ENCODE measurements at regions not wholly inside any gene's neighbourhood (a gene's known extent, or its start where the extent isn't known, plus 50 kb on each side); places are given as distances from the start of the nearest gene placed in this dataset.
"Not testable (repeated sequence)": the region's sequence is repeated elsewhere in the genome, so short reads cannot be mapped to it uniquely, and the experiment has no call there.

- not testable (repeated sequence) for DNase-seq (ENCODE audit: low read depth)
These were observed 53.4 kb upstream of the MED14 start for GRCh38 chrX:40788698-40789097.

- DNase-seq (ENCODE audit: low read depth), result no peak
These were observed 57.1 kb upstream of the MED14 start for GRCh38 chrX:40792433-40792832.

- peak; percentile 47 for DNase-seq (ENCODE audit: low read depth)
These were observed 59.4 kb upstream of the MED14 start for GRCh38 chrX:40794829-40795130.

- DNase-seq (ENCODE audit: low read depth), result not testable (repeated sequence)
These were observed 64.4 kb upstream of the MED14 start for GRCh38 chrX:40799745-40800144.

GRCh38 chrX:40805404-40805803, 70.1 kb upstream of the MED14 start:
- no peak for DNase-seq (ENCODE audit: low read depth)

DNA sequence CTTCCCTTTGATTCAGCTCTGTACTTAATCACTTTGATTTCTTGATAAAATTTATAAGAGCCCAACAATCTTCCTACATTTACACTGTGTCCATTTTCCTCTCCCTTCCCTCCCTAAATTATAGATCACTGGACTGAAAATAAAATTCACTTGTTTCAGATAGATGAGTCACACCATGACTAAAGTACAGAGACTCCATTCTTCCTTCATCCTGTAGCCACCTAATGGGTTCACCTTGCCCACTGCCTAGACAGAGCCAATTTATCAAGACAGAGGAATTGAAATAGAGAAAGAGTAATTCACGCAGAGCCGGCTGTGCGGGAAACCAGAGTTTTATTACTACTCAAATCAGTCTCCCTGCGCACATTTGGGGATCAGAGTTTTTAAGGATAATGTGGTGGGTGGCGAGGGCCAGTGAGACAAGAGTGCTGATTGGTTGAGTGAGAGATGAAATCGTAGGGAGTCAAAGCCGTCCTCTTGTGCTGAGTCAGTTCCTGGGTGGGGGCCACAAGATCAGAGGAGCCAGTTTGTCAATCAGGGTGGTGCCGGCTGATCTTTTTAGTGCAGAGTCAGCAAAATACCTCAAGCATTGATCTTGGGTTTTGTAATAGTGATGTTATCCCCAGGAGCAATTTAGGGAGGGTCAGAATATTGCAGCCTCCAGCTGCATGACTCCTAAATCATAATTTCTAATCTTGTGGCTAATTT, 71.3 kb upstream of the MED14 start:
- DNase-seq (ENCODE audit: low read depth), result no peak

DNA sequence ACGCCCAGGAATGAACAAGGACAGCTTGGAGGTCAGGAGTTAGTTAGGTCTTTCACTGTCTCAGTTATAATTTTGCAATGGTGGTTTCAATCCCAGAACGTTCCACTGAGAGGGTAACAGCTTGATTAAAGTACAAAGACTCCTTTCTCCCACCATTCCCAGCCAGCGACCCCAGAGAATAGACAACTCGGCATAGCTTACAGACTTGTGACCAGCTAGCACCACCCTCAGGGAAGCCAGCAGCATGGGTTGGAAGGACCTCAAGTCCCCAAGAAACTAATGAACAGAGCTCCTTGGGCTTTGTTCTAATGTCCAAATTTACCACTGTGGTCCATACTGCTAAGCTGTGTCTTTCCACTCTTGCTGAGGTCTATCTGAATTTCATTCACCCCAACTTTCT, 72.0 kb upstream of the MED14 start:
- DNase-seq (ENCODE audit: low read depth), result no peak

GRCh38 chrX:40808203-40808602, 72.9 kb upstream of the MED14 start:
- no peak for DNase-seq (ENCODE audit: low read depth)

GRCh38 chrX:40809210-40809609, 73.9 kb upstream of the MED14 start:
- DNase-seq (ENCODE audit: low read depth), result peak; percentile 14

- DNase-seq (ENCODE audit: low read depth), result not testable (repeated sequence)
These were observed 79.7 kb upstream of the MED14 start for GRCh38 chrX:40815045-40815444.

DNA sequence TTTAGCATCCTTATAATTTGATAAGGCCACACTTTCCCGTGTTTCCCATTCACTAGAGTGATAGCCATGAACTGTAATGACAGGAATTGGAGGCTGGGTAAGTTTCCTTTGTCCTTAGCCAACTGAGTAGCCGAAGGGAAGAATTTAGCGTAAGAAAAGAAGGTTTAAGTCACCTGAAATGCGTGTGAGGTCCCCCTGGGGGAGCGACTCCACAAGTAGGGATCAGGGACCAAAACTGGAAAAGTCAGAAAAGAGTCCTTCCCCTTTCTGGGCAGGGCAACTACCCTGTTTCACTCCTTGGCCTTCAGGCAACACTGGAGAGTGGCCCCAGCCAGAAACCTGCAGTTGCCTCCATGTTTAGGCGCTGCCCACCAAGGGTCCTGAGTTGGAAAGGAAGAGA, 81.6 kb upstream of the MED14 start:
- no peak for DNase-seq (ENCODE audit: low read depth)

- DNase-seq (ENCODE audit: low read depth), result peak; percentile 12
These were observed 82.9 kb upstream of the MED14 start for GRCh38 chrX:40818236-40818635.

- peak; percentile 15 for DNase-seq (ENCODE audit: low read depth)
These were observed 86.4 kb upstream of the MED14 start for GRCh38 chrX:40821780-40822179.

GRCh38 chrX:40827331-40827730, 92.0 kb upstream of the MED14 start:
- no peak for DNase-seq (ENCODE audit: low read depth)

DNA sequence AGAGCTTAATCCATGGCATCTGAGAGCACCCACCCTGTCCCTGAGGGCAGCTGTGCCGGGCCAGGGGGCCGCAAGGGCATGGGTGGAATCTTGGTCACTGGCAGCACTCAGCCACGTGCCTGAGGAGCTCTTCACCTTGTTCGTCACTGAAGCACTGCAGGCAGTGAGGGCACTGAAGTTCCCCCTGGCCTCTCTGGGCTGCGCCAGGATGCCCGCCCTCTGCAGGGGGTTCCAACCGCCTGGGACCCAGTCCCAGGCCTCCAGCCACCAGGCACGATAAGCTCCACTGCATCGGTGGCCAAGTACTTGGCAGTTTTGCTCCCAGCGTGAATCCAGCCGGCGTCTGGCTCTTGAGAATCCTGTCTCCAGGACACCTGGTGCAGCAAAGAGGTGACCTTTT, 96.4 kb upstream of the MED14 start:
- no peak for DNase-seq (ENCODE audit: low read depth)

DNA sequence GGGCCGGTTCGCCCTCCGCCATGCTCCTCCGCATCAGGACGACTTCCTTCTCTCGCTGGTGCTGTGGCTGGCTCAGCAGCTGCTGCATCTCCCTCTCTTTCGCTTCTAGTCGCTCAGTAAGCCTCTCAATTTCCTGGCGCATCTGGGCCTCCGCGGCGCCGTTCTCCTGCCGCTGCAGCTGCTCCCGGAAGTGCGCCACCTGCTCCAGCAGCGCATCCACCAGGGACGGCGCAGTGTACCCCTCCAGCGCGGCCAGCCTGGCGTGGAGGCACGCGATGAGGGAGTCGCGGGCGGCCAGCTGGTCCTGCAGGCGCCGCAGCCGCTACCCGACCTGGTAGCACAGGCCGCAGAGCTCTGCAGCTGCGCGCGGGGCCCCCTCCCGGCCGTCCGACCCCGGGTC, 97.4 kb upstream of the MED14 start:
- DNase-seq (ENCODE audit: low read depth), result no peak

DNA sequence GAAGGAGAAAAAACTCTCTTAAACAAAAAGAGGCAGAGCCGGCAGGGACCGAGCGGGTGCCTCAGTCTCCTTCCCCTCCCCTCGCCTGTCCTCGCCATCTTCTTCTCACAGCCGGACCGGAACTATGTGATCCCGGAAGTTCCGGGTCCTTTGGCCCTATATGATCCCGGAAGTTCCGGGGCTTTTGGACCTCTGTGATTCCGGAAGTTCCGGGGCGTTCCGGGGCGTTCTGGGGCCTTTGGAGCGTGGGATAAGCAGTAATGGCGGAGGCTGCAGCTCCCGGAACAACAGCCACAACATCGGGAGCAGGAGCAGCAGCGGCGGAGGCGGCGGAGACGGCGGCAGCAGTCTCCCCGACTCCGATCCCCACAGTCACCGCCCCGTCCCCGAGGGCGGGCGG, 98.9 kb upstream of the MED14 start:
- no peak for DNase-seq (ENCODE audit: low read depth)

DNA sequence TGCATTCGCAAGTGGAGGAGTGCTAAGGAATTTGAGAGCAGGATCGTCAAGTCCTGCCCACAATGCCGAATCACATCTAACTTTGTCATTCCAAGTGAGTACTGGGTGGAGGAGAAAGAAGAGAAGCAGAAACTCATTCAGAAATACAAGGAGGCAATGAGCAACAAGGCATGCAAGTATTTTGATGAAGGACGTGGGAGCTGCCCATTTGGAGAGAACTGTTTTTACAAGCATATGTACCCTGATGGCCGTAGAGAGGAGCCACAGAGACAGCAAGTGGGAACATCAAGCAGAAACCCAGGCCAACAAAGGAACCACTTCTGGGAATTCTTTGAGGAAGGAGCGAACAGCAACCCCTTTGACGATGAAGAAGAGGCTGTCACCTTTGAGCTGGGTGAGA, 100.2 kb upstream of the MED14 start:
- DNase-seq (ENCODE audit: low read depth), result peak; percentile 0

DNA sequence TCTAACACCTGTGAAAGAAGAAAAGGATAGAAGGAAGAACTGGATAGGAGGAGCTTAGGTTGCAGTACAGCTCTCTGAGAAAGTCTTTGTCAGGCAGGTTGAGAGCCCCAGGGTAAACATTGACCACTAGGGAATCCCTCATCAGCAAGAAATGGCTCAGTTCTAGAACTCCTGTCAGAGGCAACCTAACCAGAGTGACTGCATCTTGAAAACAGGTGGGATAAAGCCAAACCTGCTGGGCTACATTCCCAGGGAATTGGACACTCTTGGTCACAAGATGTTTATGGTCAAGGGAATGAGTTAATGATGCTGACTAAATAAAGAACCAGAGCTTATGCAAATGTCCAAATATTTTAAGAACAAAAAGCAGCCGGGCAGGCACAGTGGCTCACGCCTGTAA, 108.3 kb upstream of the MED14 start:
- no peak for DNase-seq (ENCODE audit: low read depth)

GRCh38 chrX:40844471-40844870, 109.1 kb upstream of the MED14 start:
- DNase-seq (ENCODE audit: low read depth), result no peak

GRCh38 chrX:40845331-40845911, 110.1 kb upstream of the MED14 start:
- DNase-seq (ENCODE audit: low read depth), result peak; percentile 95

DNA sequence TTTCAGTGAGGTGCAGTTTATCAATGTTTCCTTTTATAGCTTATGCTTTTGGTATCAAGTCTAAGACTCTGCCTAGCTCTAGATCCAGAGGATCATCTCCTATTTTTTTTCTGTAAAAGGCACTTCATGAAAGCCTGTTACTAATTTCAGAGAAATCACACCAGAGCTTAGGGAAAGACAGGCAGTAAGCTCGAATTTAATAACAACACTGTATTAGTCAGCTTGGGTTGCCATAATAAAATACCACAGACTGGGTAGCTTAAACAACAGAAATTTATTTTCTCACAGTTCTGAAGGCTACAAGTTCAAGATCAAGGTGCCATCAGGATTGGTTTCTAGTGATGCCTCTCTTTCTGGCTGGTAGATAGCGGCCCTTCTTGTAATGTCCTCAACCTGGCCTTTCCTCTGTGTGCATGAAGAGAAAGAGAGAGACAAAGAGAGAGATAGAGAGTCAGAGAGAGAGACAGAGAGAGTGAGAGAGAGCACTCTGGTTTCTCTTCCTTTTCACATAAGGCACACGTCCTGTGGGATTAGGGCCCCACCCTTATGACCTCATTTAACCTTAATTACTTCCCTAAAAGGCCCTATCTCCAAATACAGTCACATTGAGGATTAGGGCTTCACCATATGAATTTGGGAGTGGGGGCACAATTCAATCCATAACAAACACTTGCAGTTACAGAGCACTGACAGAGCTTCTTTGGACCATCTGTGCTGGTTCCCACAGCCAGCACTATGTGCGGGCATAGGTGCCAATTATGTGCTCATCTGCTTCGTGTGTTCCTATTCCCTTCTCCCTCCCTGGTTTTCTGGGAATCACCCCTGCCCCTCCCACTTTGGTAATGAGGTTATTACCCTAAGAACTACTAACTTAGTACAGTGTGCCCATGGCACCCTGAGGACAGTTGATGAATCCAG, 114.8 kb upstream of the MED14 start:
- peak; percentile 21 for DNase-seq (ENCODE audit: low read depth)

- no peak for DNase-seq (ENCODE audit: low read depth)
These were observed 117.2 kb upstream of the MED14 start for GRCh38 chrX:40852586-40852985.

Data from amniotic epithelial cell (primary cell).